B cell (primary cell): ENCODE measurements at regions not wholly inside any gene's neighbourhood (a gene's known extent, or its start where the extent isn't known, plus 50 kb on each side); places are given as distances from the start of the nearest gene placed in this dataset.

ENCODE experiments used
- CTCF ChIP-seq: fragments of 200-600 bp; IDR thresholded peaks from one replicate; pipeline ENCODE4 v1.8.0; 2022; ENCODE audit warnings: antibody characterized with exemption, mild to moderate bottlenecking
- EZH2 ChIP-seq: IDR thresholded peaks from 2 replicates; pipeline ENCODE4 v1.6.1; 2012; ENCODE audit warnings: borderline replicate concordance, low read depth, mild to moderate bottlenecking, moderate library complexity, low read length; ENCODE audit not compliant: insufficient read depth, poor library complexity, severe bottlenecking

- TF ChIP-seq CTCF: no peak
- no peak for TF ChIP-seq EZH2
Measured at GRCh38 chr6:23055523-23055922, 486.2 kb downstream of the HDGFL1 start.
